Activated CD8-positive, alpha-beta T cell treated with anti-CD3 and anti-CD28 coated beads for 36 hours (primary cell): ENCODE measurements at regions not wholly inside any gene's neighbourhood (a gene's known extent, or its start where the extent isn't known, plus 50 kb on each side); places are given as distances from the start of the nearest gene placed in this dataset.
"Not testable (repeated sequence)": the region's sequence is repeated elsewhere in the genome, so short reads cannot be mapped to it uniquely, and the experiment has no call there.

Experiments
- ATAC-seq: fragments of 200-7000 bp; cut with Tn5 transposase; one replicate; pipeline ENCODE4 v1.10.0; 2021; ENCODE audit warnings: mild to moderate bottlenecking, moderate library complexity
- CTCF ChIA-PET: fragments of 350-600 bp; sonication (Branson Sonifier 250); formaldehyde crosslinking; loops from one replicate; lab custom pipeline; 2021; ENCODE audit warnings: antibody characterized with exemption; lab: Charles Lee
- POLR2A ChIA-PET: fragments of 350-600 bp; sonication (Branson Sonifier 250); formaldehyde crosslinking; loops from one replicate; lab custom pipeline; 2021; ENCODE audit warnings: antibody characterized with exemption; lab: Charles Lee
- DNase-seq: peaks from one replicate; pipeline ENCODE4 v3.0.0-alpha.2; 2020
- H3K27ac Mint-ChIP-seq: one replicate; pipeline ENCODE4 v1.8.0; 2021; ENCODE audit warnings: mild to moderate bottlenecking, mixed read lengths
- H3K27me3 Mint-ChIP-seq: one replicate; pipeline ENCODE4 v1.8.0; 2021; ENCODE audit warnings: mixed read lengths
- H3K36me3 Mint-ChIP-seq: one replicate; pipeline ENCODE4 v1.8.0; 2021; ENCODE audit warnings: low read depth, mixed read lengths
- H3K4me1 Mint-ChIP-seq: one replicate; pipeline ENCODE4 v1.8.0; 2021; ENCODE audit warnings: low read depth, mixed read lengths
- H3K4me3 Mint-ChIP-seq: one replicate; pipeline ENCODE4 v1.8.0; 2021; ENCODE audit warnings: mild to moderate bottlenecking, moderate library complexity, mixed read lengths
- H3K9me3 Mint-ChIP-seq: one replicate; pipeline ENCODE4 v1.8.0; 2021; ENCODE audit warnings: mixed read lengths
- CTCF ChIP-seq: fragments of 200-600 bp; IDR thresholded peaks from one replicate; pipeline ENCODE4 v1.8.0; 2022; ENCODE audit warnings: antibody characterized with exemption, mild to moderate bottlenecking
- intact Hi-C: fragments of 100-400 bp; cut with micrococcal nuclease; formaldehyde crosslinking; loops from one replicate; pipeline ENCODE4 v1.10.0; 2022

DNA sequence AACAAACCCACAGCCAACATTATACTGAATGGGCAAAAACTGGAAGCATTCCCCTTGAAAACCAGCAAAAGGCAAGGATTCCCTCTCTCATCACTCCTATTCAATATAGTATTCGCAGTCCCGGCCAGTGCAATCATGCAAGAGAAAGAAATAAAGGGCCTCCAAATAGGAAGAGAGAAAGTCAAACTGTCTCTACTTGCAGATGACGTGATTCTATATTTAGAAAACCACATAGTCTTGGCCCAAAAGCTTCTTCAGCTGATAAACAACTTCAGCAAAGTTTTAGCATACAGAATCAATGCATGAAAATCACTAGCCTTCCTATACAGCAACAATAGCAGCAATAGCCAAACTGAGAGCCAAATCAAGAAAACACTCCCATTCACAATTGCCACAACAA, 333.7 kb upstream of the EDIL3 start:
- DNase-seq (no peak), ATAC-seq (no peak)
- ChIA-PET POLR2A (no interaction called here), CTCF (no interaction called here)
- TF ChIP-seq CTCF = no peak
- Mint-ChIP-seq H3K36me3 (no peaks in the 10 kb centered on the region), H3K4me1 (no peaks in the 10 kb centered on the region), H3K27me3 (no peaks in the 10 kb centered on the region), H3K9me3 (peaks cover 3% of the 10 kb centered on the region), H3K27ac (no peak overlapping the region), H3K4me3 (no peak overlapping the region)
- intact Hi-C loops = no loop called here

- Mint-ChIP-seq H3K27me3 (no peaks in the 10 kb centered on the region), H3K27ac (no peak overlapping the region), H3K9me3 (peaks cover under 1% of the 10 kb centered on the region), H3K36me3 (no peaks in the 10 kb centered on the region), H3K4me3 (no peak overlapping the region), H3K4me1 (no peaks in the 10 kb centered on the region)
- intact Hi-C loops = no loop called here
- DNase-seq (no peak), ATAC-seq (no peak)
- ChIA-PET CTCF (no interaction called here), POLR2A (no interaction called here)
- no peak for TF ChIP-seq CTCF
Observed at GRCh38 chr5:84715686-84716085, 331.0 kb upstream of the EDIL3 start.

DNA sequence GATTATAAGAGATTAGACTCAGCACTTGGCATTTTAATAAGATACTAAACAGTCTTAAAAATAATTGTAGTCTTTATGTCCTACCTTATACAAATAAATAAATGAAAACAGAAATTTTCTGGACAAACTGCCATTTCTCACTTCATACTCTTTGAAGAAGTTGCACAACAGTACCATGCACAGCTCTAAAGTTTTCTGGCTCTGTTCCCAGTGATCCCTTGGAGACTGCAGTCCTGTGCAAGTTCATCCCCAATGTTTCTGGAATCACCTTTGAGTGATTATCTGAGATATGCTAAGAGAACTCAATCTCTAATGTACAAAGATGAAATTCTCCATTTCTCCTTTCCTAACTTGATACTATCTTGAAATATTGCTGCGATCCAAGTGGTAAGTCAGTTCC, 330.4 kb upstream of the EDIL3 start:
- no peak overlapping the region for H3K4me3 Mint-ChIP-seq
- ChIA-PET POLR2A (no interaction called here), CTCF (no interaction called here)
- no peak for ATAC-seq
- H3K27ac Mint-ChIP-seq = no peak overlapping the region
- no peaks in the 10 kb centered on the region for H3K36me3 Mint-ChIP-seq
- no peaks in the 10 kb centered on the region for H3K4me1 Mint-ChIP-seq
- intact Hi-C loops = no loop called here
- TF ChIP-seq CTCF = no peak
- DNase-seq = no peak
- H3K27me3 Mint-ChIP-seq = no peaks in the 10 kb centered on the region
- H3K9me3 Mint-ChIP-seq = peaks cover 2% of the 10 kb centered on the region

GRCh38 chr5:84709075-84709474, 324.4 kb upstream of the EDIL3 start:
- ChIA-PET CTCF (no interaction called here), POLR2A (no interaction called here)
- Mint-ChIP-seq H3K9me3 (peaks cover 8% of the 10 kb centered on the region), H3K27me3 (no peaks in the 10 kb centered on the region), H3K36me3 (no peaks in the 10 kb centered on the region), H3K4me1 (no peaks in the 10 kb centered on the region), H3K4me3 (no peak overlapping the region), H3K27ac (no peak overlapping the region)
- ATAC-seq = no peak
- no peak for TF ChIP-seq CTCF
- intact Hi-C loops = no loop called here
- no peak for DNase-seq

DNA sequence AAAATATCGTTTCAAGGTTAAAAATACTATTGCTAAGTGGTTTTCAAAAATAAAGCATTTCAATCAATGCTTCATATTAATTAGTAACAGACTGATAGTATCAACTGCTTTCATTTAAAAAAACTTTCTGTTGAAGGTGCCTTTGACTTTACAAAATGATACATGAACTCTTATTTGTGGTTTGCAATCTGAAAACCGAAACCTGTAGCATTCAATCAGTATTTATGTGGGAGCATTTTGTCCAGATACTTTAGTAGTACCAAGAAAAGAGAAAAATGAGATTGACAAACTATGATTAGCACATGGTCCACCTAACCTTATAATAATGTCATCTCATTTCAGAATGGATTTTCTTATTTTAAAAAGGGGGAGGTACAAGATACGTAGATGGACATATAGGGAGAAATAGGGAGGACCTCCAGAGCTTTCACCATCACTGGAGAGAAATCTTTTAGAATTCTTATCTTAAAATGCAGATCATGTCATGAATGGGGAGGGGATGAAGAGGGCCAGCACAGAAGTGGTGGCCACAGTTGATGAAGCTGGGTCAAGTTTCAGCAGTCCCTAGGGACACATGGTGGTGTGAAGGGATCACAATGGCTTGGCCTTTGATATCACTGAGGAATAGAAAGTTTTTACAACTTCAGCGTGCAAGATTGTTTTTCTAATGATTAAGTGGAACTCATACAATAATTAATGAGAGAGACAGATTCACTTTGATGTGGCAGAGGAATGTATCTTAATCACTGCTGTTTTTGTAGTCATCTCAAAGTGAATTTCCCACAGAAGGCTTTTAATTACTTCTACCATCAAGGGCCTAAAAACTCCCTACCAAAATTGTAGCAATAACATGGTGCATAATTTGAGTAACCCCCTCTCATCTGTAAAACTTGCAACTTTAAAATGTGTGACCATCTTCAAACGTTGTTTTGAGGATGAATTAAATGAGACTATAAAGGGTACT, 322.3 kb upstream of the EDIL3 start:
- Mint-ChIP-seq H3K27me3 (no peaks in the 10 kb centered on the region), H3K4me1 (no peaks in the 10 kb centered on the region), H3K4me3 (no peak overlapping the region), H3K27ac (no peak overlapping the region), H3K36me3 (no peaks in the 10 kb centered on the region), H3K9me3 (peaks cover 8% of the 10 kb centered on the region)
- ATAC-seq (no peak), DNase-seq (no peak)
- CTCF ChIA-PET = no interaction called here
- no peak for TF ChIP-seq CTCF
- intact Hi-C loops = no loop called here
- POLR2A ChIA-PET = no interaction called here

- H3K27ac Mint-ChIP-seq, ATAC-seq, H3K4me1 Mint-ChIP-seq, H3K4me3 Mint-ChIP-seq, intact Hi-C loops, CTCF ChIA-PET, H3K27me3 Mint-ChIP-seq, H3K36me3 Mint-ChIP-seq, POLR2A ChIA-PET, H3K9me3 Mint-ChIP-seq, DNase-seq: not testable (repeated sequence)
Observed at GRCh38 chr5:84700545-84700944, 315.9 kb upstream of the EDIL3 start.
